NCI-H187 (cell line): ENCODE measurements at regions not wholly inside any gene's neighbourhood (a gene's known extent, or its start where the extent isn't known, plus 50 kb on each side); places are given as distances from the start of the nearest gene placed in this dataset.

ENCODE experiments used
- DNase-seq, 2 experiments: peaks; one replicate each; lab custom pipeline; 2025; lab: John Stamatoyannopoulos, UW

- DNase-seq, result no peak
Measured at GRCh38 chr18:1954583-1955312, 616.6 kb downstream of the METTL4 start.

GRCh38 chr18:1958798-1959197, 612.5 kb downstream of the METTL4 start:
- no peak for DNase-seq

GRCh38 chr18:1965016-1965415, 606.3 kb downstream of the METTL4 start:
- no peak for DNase-seq

- no peak for DNase-seq
Measured at GRCh38 chr18:1965541-1965940, 605.8 kb downstream of the METTL4 start.

GRCh38 chr18:1968801-1969498, 602.4 kb downstream of the METTL4 start:
- DNase-seq, result no peak

GRCh38 chr18:1976484-1976883, 594.8 kb downstream of the METTL4 start:
- DNase-seq, result no peak

GRCh38 chr18:1982056-1982455, 589.2 kb downstream of the METTL4 start:
- DNase-seq, result no peak

GRCh38 chr18:1983746-1984515, 587.4 kb downstream of the METTL4 start:
- DNase-seq, result no peak

GRCh38 chr18:1993866-1994265, 577.4 kb downstream of the METTL4 start:
- DNase-seq, result no peak

GRCh38 chr18:1994471-1994870, 576.8 kb downstream of the METTL4 start:
- no peak for DNase-seq

GRCh38 chr18:1995041-1995612, 576.2 kb downstream of the METTL4 start:
- DNase-seq, result no peak

- DNase-seq, result no peak
Measured at GRCh38 chr18:1998121-1998520, 573.2 kb downstream of the METTL4 start.

- DNase-seq, result no peak
Measured at GRCh38 chr18:1999387-1999786, 571.9 kb downstream of the METTL4 start.

- no peak for DNase-seq
Measured at GRCh38 chr18:2002151-2002550, 569.2 kb downstream of the METTL4 start.

- DNase-seq, result no peak
Measured at GRCh38 chr18:2002604-2003003, 568.7 kb downstream of the METTL4 start.

GRCh38 chr18:2009942-2010697, 561.2 kb downstream of the METTL4 start:
- no peak for DNase-seq

- no peak for DNase-seq
Measured at GRCh38 chr18:2027016-2027415, 544.3 kb downstream of the METTL4 start.

GRCh38 chr18:2027756-2028155, 543.5 kb downstream of the METTL4 start:
- DNase-seq, result no peak

GRCh38 chr18:2028986-2029385, 542.3 kb downstream of the METTL4 start:
- no peak for DNase-seq

GRCh38 chr18:2030647-2031046, 540.7 kb downstream of the METTL4 start:
- DNase-seq, result no peak

GRCh38 chr18:2032036-2032435, 539.3 kb downstream of the METTL4 start:
- no peak for DNase-seq

GRCh38 chr18:2035056-2035455, 536.2 kb downstream of the METTL4 start:
- no peak for DNase-seq
